HEK293 (cell line): ENCODE measurements at regions not wholly inside any gene's neighbourhood (a gene's known extent, or its start where the extent isn't known, plus 50 kb on each side); places are given as distances from the start of the nearest gene placed in this dataset.

Experiments
- CTCF ChIA-PET: fragments of 350-600 bp; formaldehyde crosslinking; extraction: SDS; loops from one replicate; lab custom pipeline; 2021; ENCODE audit warnings: antibody characterized with exemption; lab: Yijun Ruan, JAX
- POLR2A ChIA-PET: fragments of 300-600 bp; formaldehyde crosslinking; extraction: SDS; loops from one replicate; lab custom pipeline; 2020; ENCODE audit warnings: antibody characterized with exemption, inconsistent platforms; lab: Yijun Ruan, JAX
- H3K27ac ChIP-seq: fragments of 200-500 bp; sonication (Bioruptor generic); 2 replicates; pipeline ENCODE4 v1.5.1; 2014; ENCODE audit warnings: low read depth, low read length, control low read depth, inconsistent platforms; ENCODE audit errors: extremely low read depth
- H3K36me3 ChIP-seq, 2 experiments: fragments of 200-500 bp in 1 of 2; sonication (Bioruptor generic) in 1 of 2; 1 replicate in 1 of 2; 2 replicates in 1 of 2; pipeline ENCODE4 v1.5.1; 2014 to 2017; ENCODE audit warnings: inconsistent platforms in 2 of 2, low read length in 2 of 2; ENCODE audit not compliant: control insufficient read depth in 2 of 2, insufficient read depth in 1 of 2
- H3K4me1 ChIP-seq: fragments of 200-500 bp; sonication (Bioruptor generic); 2 replicates; pipeline ENCODE4 v1.5.1; 2014; ENCODE audit warnings: mild to moderate bottlenecking, low read length, inconsistent platforms; ENCODE audit not compliant: control insufficient read depth, insufficient read depth
- H3K4me3 ChIP-seq: 2 replicates; pipeline ENCODE4 v1.5.1; 2011; ENCODE audit warnings: low read depth, mild to moderate bottlenecking, control low read depth, low read length, moderate library complexity
- H3K9me3 ChIP-seq: fragments of 200-500 bp; sonication (Bioruptor generic); 2 replicates; pipeline ENCODE4 v1.5.1; 2014; ENCODE audit warnings: low read depth, low read length, inconsistent platforms; ENCODE audit not compliant: control insufficient read depth, insufficient read depth
- BCL11B ChIP-seq: fragments of 450-650 bp; formaldehyde crosslinking; IDR thresholded peaks from 2 replicates; pipeline ENCODE4 v1.5.1; 2016; ENCODE audit warnings: low read depth, missing biosample characterization, missing genetic modification characterization
- GLI2 ChIP-seq: fragments of 450-650 bp; formaldehyde crosslinking; IDR thresholded peaks from 2 replicates; pipeline ENCODE4; 2017; ENCODE audit warnings: missing biosample characterization, missing genetic modification characterization, low read depth, borderline replicate concordance
- GLI4 ChIP-seq: fragments of 450-650 bp; formaldehyde crosslinking; IDR thresholded peaks from 2 replicates; pipeline ENCODE4 v1.5.1; 2016; ENCODE audit warnings: missing biosample characterization, missing genetic modification characterization
- IKZF3 ChIP-seq: fragments of 450-650 bp; IDR thresholded peaks from 2 replicates; pipeline ENCODE4 v1.5.0; 2018; ENCODE audit warnings: missing biosample characterization, mild to moderate bottlenecking, missing genetic modification characterization, moderate library complexity
- KLF1 ChIP-seq: fragments of 450-650 bp; formaldehyde crosslinking; IDR thresholded peaks from 2 replicates; pipeline ENCODE4 v1.5.1; 2016; ENCODE audit warnings: missing biosample characterization, missing genetic modification characterization
- MZF1 ChIP-seq: fragments of 450-650 bp; formaldehyde crosslinking; IDR thresholded peaks from 2 replicates; pipeline ENCODE4 v1.5.1; 2017; ENCODE audit warnings: missing biosample characterization, missing genetic modification characterization, borderline replicate concordance
- OVOL3 ChIP-seq: fragments of 450-650 bp; formaldehyde crosslinking; IDR thresholded peaks from 2 replicates; pipeline ENCODE4 v1.5.1; 2016; ENCODE audit warnings: missing biosample characterization, missing genetic modification characterization
- REPIN1 ChIP-seq: fragments of 450-650 bp; formaldehyde crosslinking; IDR thresholded peaks from 2 replicates; pipeline ENCODE4 v1.5.1; 2017; ENCODE audit warnings: missing biosample characterization, missing genetic modification characterization, low read depth
- TRIM28 ChIP-seq: IDR thresholded peaks from 2 replicates; pipeline ENCODE4 v1.6.1; 2011; ENCODE audit warnings: low read length, control low read depth, borderline replicate concordance
- ZBTB20 ChIP-seq: fragments of 450-650 bp; formaldehyde crosslinking; IDR thresholded peaks from 2 replicates; pipeline ENCODE4 v1.5.1; 2016; ENCODE audit warnings: missing biosample characterization, missing genetic modification characterization
- ZEB2 ChIP-seq: fragments of 450-650 bp; formaldehyde crosslinking; IDR thresholded peaks from 2 replicates; pipeline ENCODE4 v1.5.1; 2016; ENCODE audit warnings: missing biosample characterization, missing genetic modification characterization
- ZNF248 ChIP-seq: fragments of 450-650 bp; formaldehyde crosslinking; IDR thresholded peaks from 2 replicates; pipeline ENCODE4 v1.5.1; 2017; ENCODE audit warnings: missing biosample characterization, missing genetic modification characterization
- ZNF311 ChIP-seq: fragments of 450-650 bp; formaldehyde crosslinking; IDR thresholded peaks from 2 replicates; pipeline ENCODE4 v1.5.1; 2017; ENCODE audit warnings: missing biosample characterization, missing genetic modification characterization, borderline replicate concordance
- ZNF335 ChIP-seq: fragments of 450-650 bp; formaldehyde crosslinking; conservative IDR thresholded peaks from 2 replicates; pipeline ENCODE4 v1.5.1; 2016; ENCODE audit warnings: missing biosample characterization, missing genetic modification characterization
- ZNF354C ChIP-seq: fragments of 450-650 bp; formaldehyde crosslinking; IDR thresholded peaks from 2 replicates; pipeline ENCODE4 v1.5.1; 2016; ENCODE audit warnings: missing biosample characterization, missing genetic modification characterization, low read depth, borderline replicate concordance
- ZNF366 ChIP-seq: fragments of 450-650 bp; formaldehyde crosslinking; conservative IDR thresholded peaks from 2 replicates; pipeline ENCODE4 v1.5.1; 2016; ENCODE audit warnings: missing biosample characterization, missing genetic modification characterization
- ZNF423 ChIP-seq: fragments of 450-650 bp; formaldehyde crosslinking; IDR thresholded peaks from 2 replicates; pipeline ENCODE4 v1.5.1; 2016; ENCODE audit warnings: missing biosample characterization, missing genetic modification characterization
- ZNF426 ChIP-seq: fragments of 450-650 bp; formaldehyde crosslinking; IDR thresholded peaks from 2 replicates; pipeline ENCODE4 v1.5.1; 2017; ENCODE audit warnings: missing biosample characterization, missing genetic modification characterization, mild to moderate bottlenecking, inconsistent platforms, moderate library complexity
- ZNF548 ChIP-seq: fragments of 450-650 bp; formaldehyde crosslinking; IDR thresholded peaks from 2 replicates; pipeline ENCODE4 v1.5.1; 2016; ENCODE audit warnings: missing biosample characterization, missing genetic modification characterization
- ZNF600 ChIP-seq: fragments of 450-650 bp; formaldehyde crosslinking; IDR thresholded peaks from 2 replicates; pipeline ENCODE4 v1.5.1; 2016; ENCODE audit warnings: missing biosample characterization, missing genetic modification characterization
- ZNF660 ChIP-seq: fragments of 450-650 bp; IDR thresholded peaks from 2 replicates; pipeline ENCODE4 v1.5.1; 2018; ENCODE audit warnings: missing biosample characterization, mild to moderate bottlenecking, missing genetic modification characterization
- ZNF776 ChIP-seq: fragments of 450-650 bp; formaldehyde crosslinking; IDR thresholded peaks from 2 replicates; pipeline ENCODE4 v1.5.0; 2017; ENCODE audit warnings: missing biosample characterization, missing genetic modification characterization, borderline replicate concordance
- TF ChIP-seq, protein P1 (sequence below): fragments of 450-650 bp; formaldehyde crosslinking; IDR thresholded peaks from 2 replicates; pipeline ENCODE4 v1.5.1; 2016; ENCODE audit warnings: missing biosample characterization, missing genetic modification characterization
- TF ChIP-seq, protein P2 (sequence below): fragments of 450-650 bp; formaldehyde crosslinking; IDR thresholded peaks from 2 replicates; pipeline ENCODE4 v1.5.1; 2016; ENCODE audit warnings: missing biosample characterization, missing genetic modification characterization
- TF ChIP-seq, protein P3 (sequence below): fragments of 450-650 bp; formaldehyde crosslinking; IDR thresholded peaks from 2 replicates; pipeline ENCODE4 v1.5.1; 2017; ENCODE audit warnings: missing biosample characterization, missing genetic modification characterization
- TF ChIP-seq, protein P4 (sequence below): fragments of 450-650 bp; IDR thresholded peaks from 2 replicates; pipeline ENCODE4 v1.5.1; 2018; ENCODE audit warnings: missing biosample characterization, mild to moderate bottlenecking, missing genetic modification characterization
- TF ChIP-seq, protein P5 (sequence below): fragments of 450-650 bp; formaldehyde crosslinking; IDR thresholded peaks from 2 replicates; pipeline ENCODE4 v1.5.1; 2016; ENCODE audit warnings: missing biosample characterization, missing genetic modification characterization

DNA sequence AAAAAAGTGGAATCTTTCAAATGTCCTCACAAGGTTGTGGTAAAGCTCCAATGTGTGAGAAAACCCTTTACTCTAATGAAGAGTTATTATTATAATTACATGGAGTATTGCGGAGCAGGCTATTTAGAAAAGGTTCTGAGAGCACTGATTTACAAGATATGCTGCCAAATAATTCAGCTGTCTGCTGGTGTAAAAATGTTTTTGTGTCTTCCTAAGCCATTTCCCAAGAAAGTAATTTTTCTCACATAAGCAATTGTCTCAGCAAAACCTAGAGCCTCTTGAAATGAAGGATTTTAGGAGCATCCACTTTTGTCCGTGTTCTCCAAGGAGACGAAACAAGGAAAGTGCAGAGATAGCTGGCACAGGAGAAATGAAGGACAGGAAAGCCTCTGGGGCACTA is 229.6 kb upstream of the STARD13 start:
- H3K4me1 ChIP-seq, result no peaks in the 10 kb centered on the region
- no peaks in the 10 kb centered on the region for H3K9me3 ChIP-seq
- TF ChIP-seq ZNF335 (tag by site-specific recombination), result no peak
- no peak for TF ChIP-seq KLF1
- TF ChIP-seq ZBTB20 (tag by site-specific recombination), result no peak
- no peak for TF ChIP-seq ZNF776 (tag by site-specific recombination)
- no peak for TF ChIP-seq ZNF248
- no peak for TF ChIP-seq ZNF311 (tag by site-specific recombination)
- no peak for TF ChIP-seq REPIN1 (tag by site-specific recombination)
- TF ChIP-seq ZNF426 (tag by site-specific recombination), result no peak
- TF ChIP-seq ZNF366 (tag by site-specific recombination), result no peak
- TF ChIP-seq, protein P1, sequence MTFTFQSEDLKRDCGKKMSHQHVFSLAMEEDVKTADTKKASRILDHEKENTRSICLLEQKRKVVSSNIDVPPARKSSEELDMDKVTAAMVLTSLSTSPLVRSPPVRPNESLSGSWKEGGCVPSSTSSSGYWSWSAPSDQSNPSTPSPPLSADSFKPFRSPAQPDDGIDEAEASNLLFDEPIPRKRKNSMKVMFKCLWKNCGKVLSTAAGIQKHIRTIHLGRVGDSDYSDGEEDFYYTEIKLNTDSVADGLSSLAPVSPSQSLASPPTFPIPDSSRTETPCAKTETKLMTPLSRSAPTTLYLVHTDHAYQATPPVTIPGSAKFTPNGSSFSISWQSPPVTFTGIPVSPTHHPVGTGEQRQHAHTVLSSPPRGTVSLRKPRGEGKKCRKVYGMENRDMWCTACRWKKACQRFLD (tag by site-specific recombination), result no peak
- TF ChIP-seq, protein P2, sequence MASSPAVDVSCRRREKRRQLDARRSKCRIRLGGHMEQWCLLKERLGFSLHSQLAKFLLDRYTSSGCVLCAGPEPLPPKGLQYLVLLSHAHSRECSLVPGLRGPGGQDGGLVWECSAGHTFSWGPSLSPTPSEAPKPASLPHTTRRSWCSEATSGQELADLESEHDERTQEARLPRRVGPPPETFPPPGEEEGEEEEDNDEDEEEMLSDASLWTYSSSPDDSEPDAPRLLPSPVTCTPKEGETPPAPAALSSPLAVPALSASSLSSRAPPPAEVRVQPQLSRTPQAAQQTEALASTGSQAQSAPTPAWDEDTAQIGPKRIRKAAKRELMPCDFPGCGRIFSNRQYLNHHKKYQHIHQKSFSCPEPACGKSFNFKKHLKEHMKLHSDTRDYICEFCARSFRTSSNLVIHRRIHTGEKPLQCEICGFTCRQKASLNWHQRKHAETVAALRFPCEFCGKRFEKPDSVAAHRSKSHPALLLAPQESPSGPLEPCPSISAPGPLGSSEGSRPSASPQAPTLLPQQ, result no peak
- TF ChIP-seq, protein P3, sequence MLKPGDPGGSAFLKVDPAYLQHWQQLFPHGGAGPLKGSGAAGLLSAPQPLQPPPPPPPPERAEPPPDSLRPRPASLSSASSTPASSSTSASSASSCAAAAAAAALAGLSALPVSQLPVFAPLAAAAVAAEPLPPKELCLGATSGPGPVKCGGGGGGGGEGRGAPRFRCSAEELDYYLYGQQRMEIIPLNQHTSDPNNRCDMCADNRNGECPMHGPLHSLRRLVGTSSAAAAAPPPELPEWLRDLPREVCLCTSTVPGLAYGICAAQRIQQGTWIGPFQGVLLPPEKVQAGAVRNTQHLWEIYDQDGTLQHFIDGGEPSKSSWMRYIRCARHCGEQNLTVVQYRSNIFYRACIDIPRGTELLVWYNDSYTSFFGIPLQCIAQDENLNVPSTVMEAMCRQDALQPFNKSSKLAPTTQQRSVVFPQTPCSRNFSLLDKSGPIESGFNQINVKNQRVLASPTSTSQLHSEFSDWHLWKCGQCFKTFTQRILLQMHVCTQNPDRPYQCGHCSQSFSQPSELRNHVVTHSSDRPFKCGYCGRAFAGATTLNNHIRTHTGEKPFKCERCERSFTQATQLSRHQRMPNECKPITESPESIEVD (tag by site-specific recombination), result no peak
- H3K36me3 ChIP-seq, result no peaks in the 10 kb centered on the region
- POLR2A ChIA-PET, result no interaction called here
- H3K27ac ChIP-seq, result no peak overlapping the region
- no peak overlapping the region for H3K4me3 ChIP-seq
- CTCF ChIA-PET, result no interaction called here

DNA sequence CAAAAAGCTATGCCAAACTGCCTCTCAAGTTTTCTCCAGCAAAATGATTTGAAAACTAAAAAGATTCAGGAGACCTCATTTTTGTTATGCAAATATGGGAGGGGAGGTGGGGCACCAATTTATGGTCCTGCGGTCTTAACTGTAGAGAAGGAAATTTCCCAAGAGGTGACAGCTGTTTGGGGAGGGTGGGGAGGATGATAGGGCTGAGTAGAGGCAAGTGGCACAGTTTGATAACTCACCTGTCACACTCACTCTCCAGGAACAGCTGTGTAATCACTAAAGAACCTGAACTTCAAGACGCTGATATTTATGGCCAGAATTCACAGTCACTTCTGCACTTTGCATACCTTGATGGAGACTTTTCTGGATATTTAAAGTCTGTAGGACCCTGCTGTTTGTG is 232.9 kb upstream of the STARD13 start:
- no peak for TF ChIP-seq OVOL3 (tag by site-specific recombination)
- TF ChIP-seq, protein P4, sequence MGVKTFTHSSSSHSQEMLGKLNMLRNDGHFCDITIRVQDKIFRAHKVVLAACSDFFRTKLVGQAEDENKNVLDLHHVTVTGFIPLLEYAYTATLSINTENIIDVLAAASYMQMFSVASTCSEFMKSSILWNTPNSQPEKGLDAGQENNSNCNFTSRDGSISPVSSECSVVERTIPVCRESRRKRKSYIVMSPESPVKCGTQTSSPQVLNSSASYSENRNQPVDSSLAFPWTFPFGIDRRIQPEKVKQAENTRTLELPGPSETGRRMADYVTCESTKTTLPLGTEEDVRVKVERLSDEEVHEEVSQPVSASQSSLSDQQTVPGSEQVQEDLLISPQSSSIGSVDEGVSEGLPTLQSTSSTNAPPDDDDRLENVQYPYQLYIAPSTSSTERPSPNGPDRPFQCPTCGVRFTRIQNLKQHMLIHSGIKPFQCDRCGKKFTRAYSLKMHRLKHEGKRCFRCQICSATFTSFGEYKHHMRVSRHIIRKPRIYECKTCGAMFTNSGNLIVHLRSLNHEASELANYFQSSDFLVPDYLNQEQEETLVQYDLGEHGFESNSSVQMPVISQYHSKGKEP, result no peak
- TF ChIP-seq ZNF248, result no peak
- no peak for TF ChIP-seq ZNF548 (tag by site-specific recombination)
- no peak for TF ChIP-seq MZF1 (tag by site-specific recombination)
- no peak for TF ChIP-seq GLI4 (tag by site-specific recombination)
- no peak for TF ChIP-seq ZNF423 (tag by site-specific recombination)
- no peak for TF ChIP-seq TRIM28
- no peak for TF ChIP-seq IKZF3 (tag by site-specific recombination)
- no peak for TF ChIP-seq ZEB2
- TF ChIP-seq ZNF600, result no peak
- TF ChIP-seq BCL11B, result no peak
- TF ChIP-seq ZNF354C (tag by site-specific recombination), result no peak
- TF ChIP-seq, protein P5, sequence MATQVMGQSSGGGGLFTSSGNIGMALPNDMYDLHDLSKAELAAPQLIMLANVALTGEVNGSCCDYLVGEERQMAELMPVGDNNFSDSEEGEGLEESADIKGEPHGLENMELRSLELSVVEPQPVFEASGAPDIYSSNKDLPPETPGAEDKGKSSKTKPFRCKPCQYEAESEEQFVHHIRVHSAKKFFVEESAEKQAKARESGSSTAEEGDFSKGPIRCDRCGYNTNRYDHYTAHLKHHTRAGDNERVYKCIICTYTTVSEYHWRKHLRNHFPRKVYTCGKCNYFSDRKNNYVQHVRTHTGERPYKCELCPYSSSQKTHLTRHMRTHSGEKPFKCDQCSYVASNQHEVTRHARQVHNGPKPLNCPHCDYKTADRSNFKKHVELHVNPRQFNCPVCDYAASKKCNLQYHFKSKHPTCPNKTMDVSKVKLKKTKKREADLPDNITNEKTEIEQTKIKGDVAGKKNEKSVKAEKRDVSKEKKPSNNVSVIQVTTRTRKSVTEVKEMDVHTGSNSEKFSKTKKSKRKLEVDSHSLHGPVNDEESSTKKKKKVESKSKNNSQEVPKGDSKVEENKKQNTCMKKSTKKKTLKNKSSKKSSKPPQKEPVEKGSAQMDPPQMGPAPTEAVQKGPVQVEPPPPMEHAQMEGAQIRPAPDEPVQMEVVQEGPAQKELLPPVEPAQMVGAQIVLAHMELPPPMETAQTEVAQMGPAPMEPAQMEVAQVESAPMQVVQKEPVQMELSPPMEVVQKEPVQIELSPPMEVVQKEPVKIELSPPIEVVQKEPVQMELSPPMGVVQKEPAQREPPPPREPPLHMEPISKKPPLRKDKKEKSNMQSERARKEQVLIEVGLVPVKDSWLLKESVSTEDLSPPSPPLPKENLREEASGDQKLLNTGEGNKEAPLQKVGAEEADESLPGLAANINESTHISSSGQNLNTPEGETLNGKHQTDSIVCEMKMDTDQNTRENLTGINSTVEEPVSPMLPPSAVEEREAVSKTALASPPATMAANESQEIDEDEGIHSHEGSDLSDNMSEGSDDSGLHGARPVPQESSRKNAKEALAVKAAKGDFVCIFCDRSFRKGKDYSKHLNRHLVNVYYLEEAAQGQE (tag by site-specific recombination), result no peak
- no peak for TF ChIP-seq GLI2 (tag by site-specific recombination)
- TF ChIP-seq ZNF660 (tag by site-specific recombination), result no peak
- CTCF ChIA-PET, result no interaction called here
- no peaks in the 10 kb centered on the region for H3K36me3 ChIP-seq
- H3K4me3 ChIP-seq, result no peak overlapping the region
- no peak overlapping the region for H3K27ac ChIP-seq
- POLR2A ChIA-PET, result no interaction called here
- no peaks in the 10 kb centered on the region for H3K4me1 ChIP-seq
- H3K9me3 ChIP-seq, result no peaks in the 10 kb centered on the region
